Lung (tissue), 11 donors: ENCODE measurements at regions not wholly inside any gene's neighbourhood (a gene's known extent, or its start where the extent isn't known, plus 50 kb on each side); places are given as distances from the start of the nearest gene placed in this dataset.
A peak's percentile ranks its signal among the peaks of the same experiment; 100 is the strongest.

Source experiments
- ATAC-seq: fragments of 200-7000 bp; cut with Tn5 transposase; one replicate; pipeline ENCODE4 v1.9.1; 2020; ENCODE audit warnings: moderate number of reproducible peaks; ENCODE audit not compliant: insufficient read depth, low FRiP score
- DNase-seq, 3 donors: peaks; one replicate each; pipeline ENCODE4 v3.0.0-alpha.2; 2013 to 2017
- H3K27ac ChIP-seq, 2 donors: one replicate each; pipeline ENCODE4 v1.5.1; 2013; ENCODE audit warnings: mild to moderate bottlenecking in 2 of 2, moderate library complexity in 2 of 2, control low read depth in 1 of 2, inconsistent platforms in 1 of 2, low read depth in 1 of 2, low read length in 1 of 2
- H3K27me3 ChIP-seq, 3 donors: one replicate each; pipeline ENCODE4 v1.5.1; 2013; ENCODE audit warnings: low read length in 2 of 3; ENCODE audit not compliant: control insufficient read depth in 3 of 3, insufficient read depth in 3 of 3
- H3K36me3 ChIP-seq, 4 donors: one replicate each; pipeline ENCODE4 v1.5.1; 2013; ENCODE audit warnings: low read length in 4 of 4, mild to moderate bottlenecking in 1 of 4, moderate library complexity in 1 of 4; ENCODE audit not compliant: control insufficient read depth in 4 of 4, insufficient read depth in 4 of 4
- H3K4me1 ChIP-seq, 5 donors: one replicate each; pipeline ENCODE4 v1.5.1; 2013; ENCODE audit warnings: low read length in 5 of 5, mild to moderate bottlenecking in 2 of 5, moderate library complexity in 1 of 5; ENCODE audit not compliant: control insufficient read depth in 5 of 5, insufficient read depth in 5 of 5
- H3K4me3 ChIP-seq: one replicate; pipeline ENCODE4 v1.5.1; 2013; ENCODE audit warnings: mild to moderate bottlenecking, control low read depth, moderate library complexity
- H3K9ac ChIP-seq, 2 donors: one replicate each; pipeline ENCODE4 v1.5.1; 2013; ENCODE audit warnings: low read length in 2 of 2, control low read depth in 1 of 2; ENCODE audit not compliant: insufficient read depth in 1 of 2
- H3K9me3 ChIP-seq, 4 donors: one replicate each; pipeline ENCODE4 v1.5.1; 2013; ENCODE audit warnings: low read length in 3 of 4, mild to moderate bottlenecking in 1 of 4, moderate library complexity in 1 of 4; ENCODE audit not compliant: control insufficient read depth in 4 of 4, insufficient read depth in 3 of 4
- WGBS, 2 donors: extraction: QIAGEN DNeasy Blood & Tissue Kit; methylation state at CpG; one replicate each; pipeline ENCODE4 v1.1.7; 2013; 5-methylcytosine and 5-hydroxymethylcytosine counted together
- TF ChIP-seq, protein P1 (sequence below): IDR thresholded peaks from 2 replicates; pipeline ENCODE4 v1.5.1; 2012; ENCODE audit warnings: mild to moderate bottlenecking; ENCODE audit errors: control extremely low read depth, extremely low read depth
- donor health status: control.
- donor health status: control.
- donor health status: Bipolar disorder and iron deficiency.
- donor health status: healthy.
- donor health status: DM: yes; HTN: yes; CAD: no.

DNA sequence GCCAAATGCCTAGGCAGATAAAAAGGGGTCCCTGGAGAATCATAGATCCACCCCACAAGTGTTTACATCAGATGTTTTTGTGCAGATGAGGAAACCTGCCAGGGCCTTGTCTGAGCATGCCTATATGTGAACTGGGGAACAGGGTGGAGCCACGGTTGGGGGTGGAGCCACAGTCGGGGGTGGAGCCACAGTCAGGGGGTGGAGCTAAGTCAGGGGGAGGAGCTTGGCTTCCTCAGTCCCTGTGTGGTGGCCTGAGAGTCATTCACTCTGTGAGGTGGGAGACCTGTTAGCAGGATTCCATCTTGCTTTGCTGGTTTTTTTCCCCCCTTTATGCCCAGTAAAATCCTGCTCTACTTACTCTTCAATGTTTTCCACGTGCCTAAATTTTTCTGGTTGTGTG, 57.8 kb upstream of the TGFBR2 start:
- ATAC-seq, result no peak
- Histone ChIP-seq H3K36me3 (no peaks in the 10 kb centered on the region), H3K4me1 (peaks cover 0 to 7% (median 0%) of the 10 kb centered on the region in 5 donors), H3K9me3 (no peaks in the 10 kb centered on the region), H3K4me3 (no peak overlapping the region), H3K9ac (no peak overlapping the region), H3K27me3 (no peaks in the 10 kb centered on the region), H3K27ac (peak overlapping the region in 1 of 2 donors; percentile 74)
- DNase-seq, result no peak
- WGBS, 2 donors, result 69 to 83% methylated on average over 3 of the region's 3 CpGs
- TF ChIP-seq, protein P1, sequence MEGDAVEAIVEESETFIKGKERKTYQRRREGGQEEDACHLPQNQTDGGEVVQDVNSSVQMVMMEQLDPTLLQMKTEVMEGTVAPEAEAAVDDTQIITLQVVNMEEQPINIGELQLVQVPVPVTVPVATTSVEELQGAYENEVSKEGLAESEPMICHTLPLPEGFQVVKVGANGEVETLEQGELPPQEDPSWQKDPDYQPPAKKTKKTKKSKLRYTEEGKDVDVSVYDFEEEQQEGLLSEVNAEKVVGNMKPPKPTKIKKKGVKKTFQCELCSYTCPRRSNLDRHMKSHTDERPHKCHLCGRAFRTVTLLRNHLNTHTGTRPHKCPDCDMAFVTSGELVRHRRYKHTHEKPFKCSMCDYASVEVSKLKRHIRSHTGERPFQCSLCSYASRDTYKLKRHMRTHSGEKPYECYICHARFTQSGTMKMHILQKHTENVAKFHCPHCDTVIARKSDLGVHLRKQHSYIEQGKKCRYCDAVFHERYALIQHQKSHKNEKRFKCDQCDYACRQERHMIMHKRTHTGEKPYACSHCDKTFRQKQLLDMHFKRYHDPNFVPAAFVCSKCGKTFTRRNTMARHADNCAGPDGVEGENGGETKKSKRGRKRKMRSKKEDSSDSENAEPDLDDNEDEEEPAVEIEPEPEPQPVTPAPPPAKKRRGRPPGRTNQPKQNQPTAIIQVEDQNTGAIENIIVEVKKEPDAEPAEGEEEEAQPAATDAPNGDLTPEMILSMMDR, result no peak

DNA sequence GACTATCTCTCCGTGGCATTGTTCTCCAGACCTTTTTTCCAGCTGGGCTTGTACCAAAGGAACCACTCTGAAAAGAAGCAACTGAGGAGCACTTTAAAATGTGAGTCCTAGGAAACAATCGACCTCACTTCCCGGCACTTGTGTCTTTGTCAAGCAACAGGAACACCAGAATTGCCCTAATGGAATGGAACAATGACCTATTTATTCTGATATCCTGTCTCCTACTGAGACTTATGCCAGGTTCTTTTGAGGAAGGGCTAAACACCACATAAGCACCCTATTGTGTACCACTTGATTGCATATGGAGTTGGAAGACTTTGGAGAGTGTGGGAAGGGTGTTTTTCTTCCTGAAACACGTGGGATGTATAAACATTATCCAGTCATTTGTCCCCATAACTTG, 56.8 kb upstream of the TGFBR2 start:
- no peak for ATAC-seq
- H3K4me3 ChIP-seq, result no peak overlapping the region
- H3K4me1 ChIP-seq, result peaks cover 0 to 7% (median 0%) of the 10 kb centered on the region in 5 donors
- H3K9me3 ChIP-seq, result no peaks in the 10 kb centered on the region
- TF ChIP-seq, protein P1, result no peak
- H3K27ac ChIP-seq, result peak overlapping the region in 1 of 2 donors; percentile 74
- no peak overlapping the region for H3K9ac ChIP-seq
- no peaks in the 10 kb centered on the region for H3K36me3 ChIP-seq
- 50 to 71% methylated on average over 4 of the region's 4 CpGs for WGBS, 2 donors
- no peak for DNase-seq
- no peaks in the 10 kb centered on the region for H3K27me3 ChIP-seq

DNA sequence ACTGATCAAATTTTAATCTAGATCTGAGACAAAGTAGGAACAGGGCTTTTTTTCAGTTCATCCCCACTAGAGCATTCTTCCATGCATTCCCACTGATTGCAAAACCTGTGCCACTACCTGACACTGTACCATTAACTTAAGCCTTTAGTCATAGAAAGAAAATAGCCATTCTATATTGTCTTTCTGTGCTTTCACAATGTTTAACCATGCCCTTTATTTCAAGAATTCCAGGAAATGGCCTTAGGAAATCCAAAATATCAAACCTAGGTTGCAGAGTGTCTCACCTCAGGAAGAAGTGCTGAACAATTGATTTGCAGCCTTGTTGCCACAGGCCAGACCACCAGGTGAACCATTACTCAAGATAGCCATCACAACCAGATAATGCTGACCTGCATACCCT, 56.2 kb upstream of the TGFBR2 start:
- H3K9me3 ChIP-seq, result no peaks in the 10 kb centered on the region
- H3K36me3 ChIP-seq, result no peaks in the 10 kb centered on the region
- no peaks in the 10 kb centered on the region for H3K27me3 ChIP-seq
- no peak overlapping the region for H3K9ac ChIP-seq
- H3K27ac ChIP-seq, result no peak overlapping the region
- H3K4me1 ChIP-seq, result peaks cover 0 to 2% (median 0%) of the 10 kb centered on the region in 5 donors
- DNase-seq, result no peak
- TF ChIP-seq, protein P1, result no peak
- no peak overlapping the region for H3K4me3 ChIP-seq
- ATAC-seq, result no peak

DNA sequence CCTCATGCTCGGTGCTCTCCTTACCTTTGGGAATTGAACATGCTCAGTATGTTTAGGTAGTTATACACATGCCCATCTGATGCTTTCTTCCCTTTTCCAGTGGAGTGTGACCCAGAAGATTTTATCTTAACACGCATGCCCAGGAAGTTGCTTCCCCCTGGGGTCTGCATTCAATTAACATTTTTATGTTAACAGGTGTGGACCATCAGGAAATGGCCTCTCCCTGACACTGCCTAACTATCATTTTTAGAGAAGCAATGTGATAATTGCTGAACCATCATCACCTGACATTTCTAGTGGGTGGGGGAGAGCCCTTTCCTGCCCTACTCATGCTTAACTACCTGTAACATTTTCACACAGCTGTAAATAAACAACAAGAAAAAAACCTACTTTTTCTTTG, 55.1 kb upstream of the TGFBR2 start:
- 72 to 80% methylated on average over 2 of the region's 2 CpGs for WGBS, 2 donors
- no peaks in the 10 kb centered on the region for H3K36me3 ChIP-seq
- H3K4me3 ChIP-seq, result no peak overlapping the region
- DNase-seq (no peak), ATAC-seq (no peak)
- TF ChIP-seq, protein P1, result no peak
- H3K27ac ChIP-seq, result no peak overlapping the region
- H3K9me3 ChIP-seq, result no peaks in the 10 kb centered on the region
- no peaks in the 10 kb centered on the region for H3K27me3 ChIP-seq
- peaks cover 0 to 2% (median 0%) of the 10 kb centered on the region in 5 donors for H3K4me1 ChIP-seq
- H3K9ac ChIP-seq, result no peak overlapping the region
